CD4-positive, alpha-beta T cell treated with Interleukin-6 for 4 hours (primary cell): ENCODE measurements at regions not wholly inside any gene's neighbourhood (a gene's known extent, or its start where the extent isn't known, plus 50 kb on each side); places are given as distances from the start of the nearest gene placed in this dataset.

Experiments used
- DNase-seq: peaks from one replicate; pipeline ENCODE4 v3.0.0-alpha.2; 2020; ENCODE audit warnings: mixed read lengths

DNA sequence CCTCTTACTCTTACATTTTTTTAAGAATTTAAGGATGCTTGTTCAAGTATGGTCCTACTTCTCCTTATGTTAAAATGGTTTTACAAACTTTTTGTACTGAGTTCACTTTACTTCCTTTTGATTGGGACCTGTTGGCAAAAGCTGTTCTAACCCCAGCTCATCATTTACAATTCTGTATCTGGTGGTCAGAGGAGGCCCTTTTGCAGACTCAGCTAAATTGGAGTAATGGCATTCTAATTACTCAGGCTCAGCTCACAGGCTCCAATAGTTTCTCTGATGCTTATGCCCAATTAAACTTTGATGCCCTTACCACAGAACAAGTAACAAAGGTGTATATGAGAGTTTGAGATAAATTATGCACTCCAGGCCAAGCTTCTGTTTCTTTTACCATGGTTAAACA lies 1632.0 kb downstream of the UQCRFS1 start:
- DNase-seq, result no peak
